NCI-H1694 (cell line): ENCODE measurements at regions not wholly inside any gene's neighbourhood (a gene's known extent, or its start where the extent isn't known, plus 50 kb on each side); places are given as distances from the start of the nearest gene placed in this dataset.
"Not testable (repeated sequence)": the region's sequence is repeated elsewhere in the genome, so short reads cannot be mapped to it uniquely, and the experiment has no call there.

Experiments
- DNase-seq: peaks from one replicate; lab custom pipeline; 2025; lab: John Stamatoyannopoulos, UW

DNA sequence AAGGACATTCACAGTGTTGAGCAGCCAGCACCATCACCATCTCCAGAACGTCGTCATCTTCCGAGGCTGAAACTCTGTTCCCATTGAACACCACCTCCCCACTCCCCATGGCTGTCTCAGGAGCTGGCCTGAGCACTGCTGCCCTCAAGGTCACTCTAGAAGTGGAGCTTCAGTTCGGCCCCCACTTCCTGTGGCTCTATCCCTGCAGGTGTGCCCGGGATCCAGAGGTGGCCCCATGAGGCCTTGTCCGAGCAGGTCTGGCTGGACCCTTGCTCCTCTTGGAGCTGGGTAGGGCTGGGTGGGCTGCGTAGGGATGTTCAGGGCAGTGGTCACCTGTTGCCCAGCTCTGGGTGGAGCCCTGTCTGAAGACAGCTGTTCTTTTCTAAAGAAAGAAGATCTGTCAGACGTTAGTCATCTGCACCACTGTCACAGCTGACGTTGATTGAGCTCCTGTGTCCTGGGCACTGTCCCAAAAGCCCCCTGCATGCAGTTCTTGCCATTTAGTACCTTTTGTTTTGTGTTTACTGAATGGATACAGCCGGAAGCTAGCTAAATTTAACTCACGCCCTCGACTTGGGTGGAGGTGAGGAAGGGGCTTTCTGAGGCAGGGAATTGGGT, 75.5 kb upstream of the CLDN5 start:
- no peak for DNase-seq

DNA sequence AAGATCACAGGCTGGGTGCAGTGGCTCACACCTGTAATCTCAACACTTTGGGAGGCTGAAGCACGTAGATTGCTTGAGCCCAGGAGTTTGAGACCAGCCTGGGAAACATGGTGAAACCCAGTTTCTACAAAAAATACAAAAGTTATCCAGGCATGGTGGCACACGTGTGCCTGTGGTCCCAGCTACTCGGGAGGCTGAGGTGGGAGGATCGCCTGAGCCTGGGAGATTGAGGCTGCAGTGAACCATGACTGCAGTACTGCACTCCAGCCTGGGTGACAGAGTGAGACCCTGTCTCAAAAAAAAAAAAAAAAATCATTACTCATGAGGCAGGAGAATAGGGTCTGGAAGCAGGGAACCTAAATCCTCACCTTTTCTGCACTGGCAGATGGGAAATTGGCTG, 79.1 kb upstream of the CLDN5 start:
- DNase-seq, result not testable (repeated sequence)

DNA sequence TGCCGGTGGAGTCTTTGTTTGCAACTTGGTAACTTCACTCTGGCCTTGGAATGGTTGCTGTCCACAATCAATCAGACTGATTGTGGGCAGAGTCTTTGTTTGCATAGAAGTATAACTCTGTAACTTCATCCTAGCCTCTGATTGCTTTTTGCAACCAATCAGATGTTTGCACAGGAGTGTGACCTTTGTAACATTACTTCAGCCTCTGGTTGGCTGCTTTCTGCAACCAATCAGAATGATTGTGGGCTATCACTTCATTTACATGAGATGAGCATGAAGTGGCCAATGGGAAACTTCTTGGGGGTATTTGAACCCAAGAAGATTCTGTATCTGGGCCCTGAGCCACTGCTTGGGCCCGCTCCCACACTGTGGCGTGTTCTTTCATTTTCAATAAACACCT, 79.6 kb upstream of the CLDN5 start:
- no peak for DNase-seq

DNA sequence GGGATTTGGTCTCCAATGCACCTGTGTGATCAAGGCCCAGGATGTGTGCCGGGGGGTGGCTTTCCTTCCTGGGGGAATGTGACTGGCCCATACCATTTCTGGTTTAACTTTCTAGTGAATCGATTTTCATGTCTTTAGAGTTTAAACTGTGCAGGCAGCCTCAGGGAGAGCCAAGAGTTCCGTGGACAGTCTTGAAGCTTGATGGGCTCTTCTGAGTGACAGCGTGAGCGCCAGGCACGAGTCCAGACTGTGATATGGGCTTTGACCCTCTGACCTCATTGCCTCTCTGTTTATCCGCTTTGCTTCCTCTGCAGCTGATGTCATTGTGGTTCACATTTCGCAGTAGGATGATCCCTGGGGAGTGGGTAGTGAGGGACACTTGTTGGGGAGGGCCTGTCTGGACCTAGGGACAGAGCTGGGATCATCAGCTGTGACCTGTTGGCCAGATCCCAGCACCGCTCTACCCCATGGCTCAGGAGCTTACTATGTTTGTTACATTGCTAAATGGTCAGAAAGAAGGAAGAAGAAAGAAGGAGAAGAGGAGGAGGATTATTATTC, 80.6 kb upstream of the CLDN5 start:
- no peak for DNase-seq

DNA sequence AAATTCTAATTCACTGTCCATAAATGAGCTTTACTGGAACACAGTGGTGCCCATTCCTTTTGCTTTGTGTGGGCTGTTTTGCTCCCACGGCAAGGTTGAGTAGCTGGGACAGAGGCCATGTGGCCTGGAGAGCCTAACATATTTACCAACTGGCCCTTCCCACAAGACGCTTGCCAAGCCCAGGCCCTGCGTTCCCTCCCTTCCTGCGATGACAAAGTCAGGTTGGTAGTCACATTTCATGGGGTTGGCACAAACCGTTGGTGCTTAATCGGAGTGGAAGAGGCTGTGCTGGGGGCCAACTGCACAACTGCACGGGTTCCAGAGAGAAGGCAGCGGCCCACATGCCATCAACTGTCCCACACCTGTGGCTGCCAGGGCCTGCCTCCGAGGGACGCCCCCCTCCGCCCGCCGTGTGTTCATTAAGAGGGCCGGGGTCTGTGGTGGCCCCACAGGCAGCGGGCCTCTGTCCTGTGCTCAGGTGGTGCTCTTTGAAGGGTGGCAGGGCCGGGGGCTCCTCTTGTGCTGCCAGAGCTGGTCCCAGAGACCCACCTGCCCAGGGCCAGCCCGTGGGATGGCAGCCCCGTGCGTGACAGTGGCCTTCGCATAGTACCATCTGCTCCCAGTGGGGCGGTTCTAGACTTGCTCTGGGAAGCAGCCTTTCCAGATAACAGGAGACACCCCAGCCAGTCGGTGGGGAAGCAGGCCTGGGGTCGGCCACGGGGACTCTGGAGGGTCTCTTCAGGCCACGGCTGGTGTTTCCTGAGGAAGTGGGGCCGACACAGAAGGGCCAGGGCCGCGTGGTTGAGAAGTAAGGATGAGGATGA, 81.5 kb upstream of the CLDN5 start:
- DNase-seq, result no peak

DNA sequence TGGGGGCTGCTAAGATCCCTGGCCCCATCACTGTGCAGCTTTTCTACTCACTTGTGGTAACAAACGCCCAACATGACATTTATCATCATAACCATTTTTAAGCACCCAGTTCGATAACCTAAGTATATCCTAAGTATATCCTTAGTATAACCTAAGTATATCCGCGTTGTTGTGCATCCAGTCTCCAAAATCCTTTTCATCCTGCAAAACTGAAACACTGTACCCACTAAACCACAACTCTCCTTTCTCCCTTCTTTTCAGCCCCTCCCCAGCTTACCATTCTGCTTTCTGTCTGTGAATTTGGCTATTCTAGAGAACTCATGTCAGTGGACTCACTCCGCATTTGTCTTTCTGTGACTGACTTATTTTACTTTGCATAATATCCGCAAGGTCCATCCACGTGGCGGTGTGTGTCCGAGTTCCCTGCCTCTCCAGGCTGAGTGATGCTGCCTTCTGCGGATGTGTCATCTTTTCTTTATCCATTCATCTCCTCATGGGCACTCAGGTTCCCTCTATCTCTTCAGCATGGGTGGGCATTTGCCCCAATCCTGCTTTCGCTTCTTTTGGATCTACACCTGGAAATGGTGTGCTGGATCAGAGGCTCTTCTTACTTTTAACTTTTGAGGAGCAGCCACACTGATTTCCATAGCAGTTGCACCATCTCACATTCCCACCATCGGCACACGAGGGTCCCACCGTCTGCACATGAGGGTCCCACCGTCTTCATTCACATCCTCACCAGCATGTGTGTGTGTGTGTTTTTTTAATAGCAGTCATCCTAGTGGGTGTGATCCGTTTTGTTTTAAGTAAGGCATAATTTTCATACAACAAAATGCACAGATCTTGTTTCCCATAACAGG, 82.4 kb upstream of the CLDN5 start:
- no peak for DNase-seq

DNA sequence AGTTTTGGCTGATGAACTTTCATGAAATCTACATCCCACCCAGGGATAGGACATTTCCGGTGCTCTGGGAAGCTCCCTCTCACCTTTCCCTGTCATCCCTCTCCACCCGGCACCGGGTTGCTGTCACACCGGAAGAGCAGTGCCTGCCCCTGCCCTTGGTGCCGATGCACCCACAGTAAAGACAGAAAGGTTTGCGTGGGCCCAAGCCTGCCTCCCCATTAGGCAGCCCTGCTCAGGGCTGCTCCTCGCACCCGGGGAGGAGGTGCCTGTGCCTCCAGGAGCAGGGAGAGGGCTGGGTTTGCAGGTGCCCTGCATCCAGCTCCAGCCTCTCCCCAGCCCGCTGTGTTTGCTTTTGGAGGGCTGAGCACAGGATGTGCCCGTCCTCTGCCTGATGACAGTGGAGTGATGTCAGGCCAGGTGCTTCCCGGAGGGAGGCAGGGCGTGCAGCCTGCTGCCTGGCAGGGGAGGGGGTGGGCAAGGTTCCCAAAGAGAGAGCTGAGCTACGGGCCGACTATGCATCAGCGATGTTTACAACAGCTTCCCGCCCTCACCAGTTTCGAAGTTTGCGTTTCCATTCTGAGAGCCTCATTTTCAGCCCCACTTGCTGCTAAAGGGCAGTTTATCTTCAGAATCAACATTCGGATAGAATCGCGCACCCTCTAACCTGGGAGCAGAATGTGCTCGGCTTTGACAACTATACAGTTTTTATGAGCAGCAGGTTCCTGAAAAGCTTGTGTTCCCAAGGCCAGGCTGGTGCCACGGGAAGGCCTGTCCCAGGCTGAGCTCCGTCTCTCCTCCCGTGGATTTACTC, 83.2 kb upstream of the CLDN5 start:
- DNase-seq, result no peak

DNA sequence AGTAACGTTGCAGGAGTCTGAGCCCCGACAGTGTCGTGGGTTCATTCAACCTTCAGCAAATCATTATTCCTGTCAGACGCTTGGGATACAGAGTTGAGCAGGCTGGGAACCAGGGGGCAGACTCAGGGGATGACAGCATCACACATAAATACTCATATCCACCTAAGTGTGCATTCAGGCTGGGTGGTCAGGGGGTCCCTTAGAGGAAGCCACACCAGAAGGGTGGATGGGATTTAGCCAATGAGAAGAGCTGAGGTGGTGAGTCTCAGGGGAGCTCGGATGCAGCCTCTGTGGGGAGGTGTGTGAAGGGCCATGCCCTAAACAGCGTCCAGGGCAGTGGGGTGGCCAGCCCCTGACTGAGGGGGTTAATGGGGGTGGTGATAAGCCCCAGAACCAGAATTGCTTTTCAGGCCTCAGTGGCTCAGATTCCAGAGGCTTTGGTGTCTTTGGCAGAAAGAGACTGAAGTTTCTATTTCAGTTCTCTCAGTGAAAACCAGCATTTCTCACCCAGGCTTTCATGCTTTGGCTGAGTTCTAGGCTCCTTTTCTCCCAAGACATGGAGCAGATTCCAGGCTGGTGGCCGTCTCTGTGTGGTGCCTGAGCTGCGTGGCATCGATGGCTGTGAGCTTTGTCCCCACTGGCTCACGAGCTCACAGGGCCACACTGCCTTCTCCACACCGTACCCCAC, 83.9 kb upstream of the CLDN5 start:
- DNase-seq, result no peak

DNA sequence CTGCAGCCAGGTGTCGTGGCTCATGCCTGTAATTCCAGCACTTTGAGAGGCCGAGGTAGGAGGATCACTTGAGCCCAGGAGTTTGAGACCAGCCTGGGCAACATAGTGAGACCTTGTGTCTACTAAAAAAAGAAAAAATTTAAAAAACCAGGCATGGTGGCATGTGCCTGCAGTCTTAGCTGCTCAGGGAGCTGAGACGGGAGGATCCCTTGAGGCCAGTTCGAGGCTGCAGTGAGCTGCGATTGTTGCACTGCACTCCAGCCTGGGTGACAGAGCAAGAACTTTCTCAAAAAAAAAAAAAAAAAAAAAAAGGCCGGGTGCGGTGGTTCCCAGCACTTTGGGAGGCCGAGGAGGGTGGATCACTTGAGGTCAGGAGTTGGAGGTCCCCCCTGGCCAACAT, 85.5 kb upstream of the CLDN5 start:
- not testable (repeated sequence) for DNase-seq

DNA sequence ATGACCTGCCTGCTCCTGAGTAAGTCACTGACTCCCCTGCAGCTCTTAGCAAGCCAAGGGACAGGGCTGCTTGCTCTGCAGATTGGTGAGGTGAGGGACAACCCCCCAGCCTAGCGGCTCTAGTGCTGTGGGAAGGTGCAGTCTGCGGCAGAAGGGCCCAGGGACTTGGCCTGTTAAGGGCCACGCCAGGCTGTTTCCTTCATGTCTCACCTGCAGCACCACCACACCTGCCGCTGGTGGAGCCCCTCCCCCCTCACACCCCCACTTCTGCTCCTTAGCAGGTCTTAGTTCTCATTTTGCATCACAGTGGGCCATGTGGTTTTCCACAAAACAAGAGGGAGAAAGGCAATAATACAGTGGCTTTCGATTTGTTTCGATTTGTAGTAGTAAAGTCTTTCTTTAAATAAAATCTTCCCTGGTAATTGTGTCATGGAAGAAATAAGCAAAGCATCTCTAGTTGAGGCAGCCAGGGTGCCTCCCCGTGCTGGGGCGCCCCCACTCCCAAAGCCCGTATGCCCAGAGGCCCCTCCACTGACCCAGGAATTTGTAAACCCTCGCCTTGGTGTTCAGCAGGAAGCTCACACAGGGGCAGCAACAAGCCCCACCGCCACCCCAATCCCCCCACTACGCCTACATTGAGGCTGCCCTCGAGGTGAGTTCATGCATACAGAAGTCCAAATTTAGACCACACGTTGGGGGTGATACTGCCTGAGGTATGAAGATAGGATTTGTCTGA, 86.5 kb upstream of the CLDN5 start:
- no peak for DNase-seq

DNA sequence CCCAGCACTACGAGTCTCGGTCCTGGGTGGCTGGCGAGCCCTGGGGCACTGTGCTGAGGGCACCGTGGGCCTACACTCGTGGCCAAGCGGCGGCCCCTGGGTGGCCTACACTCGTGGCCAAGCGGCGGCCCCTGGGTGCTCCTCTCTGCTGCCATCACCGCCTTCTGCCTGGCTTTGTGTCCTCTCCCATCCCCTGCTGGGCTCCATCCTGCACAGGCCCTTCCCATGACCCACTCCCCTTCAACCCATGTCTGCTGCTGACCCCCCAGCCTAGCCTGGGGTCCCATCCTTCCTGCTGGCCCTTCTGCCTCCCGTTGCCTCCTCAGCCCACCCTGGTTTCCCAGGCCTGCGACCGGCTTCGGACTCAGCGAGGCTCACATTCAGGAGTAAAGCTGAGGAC, 87.4 kb upstream of the CLDN5 start:
- no peak for DNase-seq

DNA sequence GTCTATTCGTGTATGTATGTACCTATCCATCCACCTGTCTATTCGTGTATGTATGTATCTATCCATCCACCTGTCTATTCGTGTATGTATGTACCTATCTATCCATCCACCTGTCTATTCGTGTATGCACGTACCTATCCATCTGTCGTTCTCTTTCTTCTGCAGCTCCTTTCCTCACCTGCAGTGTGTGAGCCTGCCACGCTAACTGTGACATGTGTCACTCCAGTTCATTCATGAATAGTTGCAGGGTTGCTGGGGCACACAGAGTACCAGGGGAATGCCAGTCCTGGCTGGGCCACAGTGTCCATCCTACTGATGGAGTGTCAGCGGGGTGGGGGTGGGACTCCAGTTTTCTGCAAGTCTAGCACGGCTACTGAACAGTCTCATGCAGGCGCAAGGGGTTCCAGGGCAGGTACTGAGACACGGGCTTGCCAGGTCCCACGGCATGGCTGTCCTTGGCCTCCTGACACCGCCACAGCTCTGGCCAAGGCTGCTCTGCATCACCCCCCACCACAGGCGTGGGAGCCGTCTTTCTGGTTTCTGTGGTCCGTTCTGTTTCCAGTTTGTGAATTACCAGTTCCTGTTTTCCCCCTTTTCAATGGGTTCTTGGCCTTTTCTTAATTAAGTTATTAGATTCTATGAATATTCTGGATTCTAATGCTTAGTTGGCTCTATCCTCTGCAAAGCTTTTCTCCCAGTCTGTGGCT, 88.8 kb upstream of the CLDN5 start:
- no peak for DNase-seq

DNA sequence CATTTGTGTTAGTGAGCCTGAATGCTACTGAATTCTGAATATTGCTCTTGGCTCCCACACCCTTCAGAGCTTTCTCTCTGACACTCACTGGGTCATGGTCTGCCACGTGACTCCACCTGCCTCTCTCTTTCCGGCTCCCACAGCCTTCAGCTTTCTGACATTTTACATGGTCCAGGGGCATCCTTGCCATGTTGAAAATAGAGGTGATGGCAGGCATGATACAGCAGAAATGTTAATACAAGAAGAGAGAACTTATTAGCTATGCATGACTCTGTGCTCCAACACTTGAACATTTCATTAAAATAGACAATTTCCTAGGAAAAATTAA, 90.3 kb upstream of the CLDN5 start:
- DNase-seq, result no peak

DNA sequence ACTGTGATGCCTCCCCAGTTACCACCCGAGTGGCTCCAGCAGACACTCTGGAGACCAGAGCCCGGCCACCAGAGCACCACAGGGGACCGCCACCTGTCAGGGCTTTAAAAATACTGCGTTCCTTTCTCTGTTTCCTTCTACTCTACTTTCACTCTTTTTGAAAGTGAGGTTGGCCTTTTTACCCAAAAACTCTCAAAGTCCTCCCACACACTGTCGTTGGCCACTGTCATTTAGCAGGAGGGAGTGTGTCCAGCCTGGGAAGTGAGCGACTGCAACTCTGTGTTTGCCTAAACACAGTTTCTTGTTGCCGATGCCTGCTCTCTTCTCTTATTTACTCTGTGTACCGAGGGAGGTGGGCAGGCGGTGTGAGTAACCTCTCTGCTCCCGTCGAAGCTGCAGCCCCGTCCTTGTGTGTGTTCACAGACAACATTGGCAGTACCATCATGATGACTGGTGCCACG, 90.8 kb upstream of the CLDN5 start:
- no peak for DNase-seq

DNA sequence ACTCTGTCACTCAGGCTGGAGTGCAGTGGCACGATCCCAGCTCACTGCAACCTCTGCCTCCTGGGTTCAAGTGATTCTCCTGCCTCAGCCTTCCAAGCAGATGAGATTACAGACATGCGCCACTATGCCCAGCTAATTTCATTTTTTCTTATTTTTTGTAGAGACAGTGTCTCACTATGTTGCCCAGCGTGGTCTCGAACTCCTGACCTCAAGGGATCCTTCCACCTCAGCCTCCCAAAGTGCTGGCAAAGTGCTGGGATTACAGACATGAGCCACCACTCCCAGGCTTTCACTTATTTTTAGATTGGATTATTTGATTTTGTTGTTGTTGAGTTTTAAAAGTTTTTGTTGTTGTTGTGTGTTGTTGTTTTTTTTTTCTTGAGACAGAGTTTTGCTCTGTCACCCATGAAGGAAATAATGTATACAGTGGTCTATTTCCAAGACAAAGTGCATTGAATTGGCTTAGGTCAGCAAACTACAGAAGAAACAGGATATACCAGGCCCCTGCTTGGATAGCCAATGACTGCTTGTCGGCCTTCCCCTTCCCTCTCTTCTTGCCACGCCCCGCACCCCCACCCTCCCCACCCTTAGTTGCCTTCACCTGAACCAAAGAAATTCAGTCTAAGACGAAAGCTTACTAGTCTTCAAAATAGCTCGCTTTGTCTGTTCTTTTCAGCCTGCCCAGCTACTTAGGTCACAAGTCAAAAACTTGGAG, 91.8 kb upstream of the CLDN5 start:
- DNase-seq, result no peak

DNA sequence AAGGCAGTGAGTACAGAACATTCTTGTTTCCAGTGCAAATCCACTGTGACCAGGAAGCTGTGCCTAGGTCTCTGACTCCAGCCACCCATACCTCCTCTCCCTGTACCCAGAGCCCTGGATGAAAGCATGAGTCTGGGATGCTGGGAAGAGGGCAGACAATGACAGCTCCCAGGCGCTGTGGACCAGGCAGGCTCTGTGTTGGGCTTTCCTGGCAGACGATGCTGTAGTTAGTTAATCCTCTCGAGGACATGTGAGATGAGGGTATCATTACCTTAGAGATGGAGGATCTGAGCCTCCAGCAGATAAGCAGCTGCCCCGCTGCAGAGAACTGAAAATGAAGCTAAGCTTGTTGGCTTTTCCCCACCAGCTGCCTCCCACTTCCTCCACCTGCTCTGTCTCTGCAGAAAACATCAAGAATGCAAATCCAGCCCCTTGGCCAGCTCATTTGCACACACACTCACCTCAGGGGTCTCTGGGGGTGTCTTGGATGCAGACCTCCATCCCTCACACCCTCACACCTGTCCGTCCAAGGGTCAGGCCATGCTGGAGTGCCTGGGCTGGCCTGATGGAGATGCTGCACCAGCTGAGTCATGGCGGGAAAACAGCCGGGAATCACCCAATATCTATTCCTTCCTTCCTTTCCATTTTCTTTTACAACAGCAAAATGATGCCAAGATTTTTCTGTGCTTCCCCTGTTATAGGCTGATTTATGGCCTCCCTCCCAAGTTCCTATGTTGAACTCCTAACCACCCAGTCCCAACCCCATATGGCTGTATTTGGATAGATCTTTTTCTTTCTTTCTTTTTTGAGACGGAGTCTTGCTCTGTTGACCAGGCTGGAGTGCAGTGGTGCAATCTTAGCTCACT, 94.9 kb upstream of the SEPTIN5 start:
- no peak for DNase-seq

DNA sequence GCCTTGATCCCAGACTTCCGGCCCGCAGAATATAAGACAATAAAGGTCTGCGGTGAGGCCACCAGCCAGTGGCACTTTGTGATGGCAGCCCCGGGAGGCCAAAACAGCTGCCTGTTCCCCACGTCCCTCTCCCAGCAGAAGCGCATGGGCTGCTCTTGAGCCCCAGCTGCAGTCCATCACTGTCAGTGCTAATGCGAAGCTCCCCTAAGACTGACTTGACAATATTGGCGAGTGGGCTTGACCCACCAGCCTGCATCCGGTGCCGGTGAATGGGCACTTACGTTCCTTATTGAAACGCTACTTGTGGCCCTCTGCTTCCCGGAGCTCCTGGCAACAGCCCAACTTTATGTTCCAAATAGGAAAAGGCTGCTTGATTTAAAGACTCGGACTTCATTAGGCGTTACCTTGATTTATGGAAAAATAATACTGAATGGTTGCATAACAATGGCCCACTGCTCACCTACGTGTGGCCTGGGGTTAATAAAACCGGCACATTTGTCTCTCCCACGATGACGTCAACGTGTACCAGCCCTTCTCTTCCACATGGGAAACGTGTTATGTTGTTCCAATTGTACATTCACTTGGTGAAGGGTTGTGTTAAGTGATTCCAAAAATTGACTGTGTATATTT, 93.4 kb upstream of the SEPTIN5 start:
- DNase-seq, result no peak
